GM19455 (cell line): ENCODE measurements at regions not wholly inside any gene's neighbourhood (a gene's known extent, or its start where the extent isn't known, plus 50 kb on each side); places are given as distances from the start of the nearest gene placed in this dataset.
"Not testable (repeated sequence)": the region's sequence is repeated elsewhere in the genome, so short reads cannot be mapped to it uniquely, and the experiment has no call there.

Experiments used
- ATAC-seq: cut with Tn5 transposase; IDR thresholded peaks from one replicate; pipeline ENCODE4 v1.9.1; 2021; ENCODE audit not compliant: unreplicated experiment

- ATAC-seq, result not testable (repeated sequence)
Observed at GRCh38 chr10:27347827-27348207, 107.2 kb upstream of the ACBD5 start.

- ATAC-seq, result no peak
Observed at GRCh38 chr10:27345455-27345920, 104.9 kb upstream of the ACBD5 start.

- ATAC-seq, result no peak
Observed at GRCh38 chr10:27344568-27345454, 104.2 kb upstream of the ACBD5 start.

- ATAC-seq, result no peak
Observed at GRCh38 chr10:27341001-27341400, 100.4 kb upstream of the ACBD5 start.

GRCh38 chr10:27335246-27335645 is 94.6 kb upstream of the ACBD5 start:
- not testable (repeated sequence) for ATAC-seq

- no peak for ATAC-seq
Observed at GRCh38 chr10:27330074-27330473, 89.5 kb upstream of the ACBD5 start.

- no peak for ATAC-seq
Observed at GRCh38 chr10:27328946-27329345, 88.3 kb upstream of the ACBD5 start.

- ATAC-seq, result not testable (repeated sequence)
Observed at GRCh38 chr10:27326748-27327147, 86.2 kb upstream of the ACBD5 start.

- ATAC-seq, result peak; percentile 78
Observed at GRCh38 chr10:27319752-27320431, 79.3 kb upstream of the ACBD5 start.

GRCh38 chr10:27319139-27319538 is 78.5 kb upstream of the ACBD5 start:
- ATAC-seq, result not testable (repeated sequence)

- ATAC-seq, result not testable (repeated sequence)
Observed at GRCh38 chr10:27315082-27315481, 74.5 kb upstream of the ACBD5 start.

- ATAC-seq, result not testable (repeated sequence)
Observed at GRCh38 chr10:27313586-27313985, 73.0 kb upstream of the ACBD5 start.

GRCh38 chr10:27312854-27313253 is 72.3 kb upstream of the ACBD5 start:
- ATAC-seq, result no peak

GRCh38 chr10:27311809-27312208 is 71.2 kb upstream of the ACBD5 start:
- not testable (repeated sequence) for ATAC-seq

GRCh38 chr10:27298522-27298850 is 57.9 kb upstream of the ACBD5 start:
- ATAC-seq, result not testable (repeated sequence)

GRCh38 chr10:27297844-27298521 is 57.4 kb upstream of the ACBD5 start:
- no peak for ATAC-seq

- ATAC-seq, result not testable (repeated sequence)
Observed at GRCh38 chr10:27296285-27296684, 55.7 kb upstream of the ACBD5 start.

GRCh38 chr10:27291253-27291895 is 50.8 kb upstream of the ACBD5 start:
- peak; percentile 79 for ATAC-seq
